Endothelial cell of umbilical vein (primary cell): ENCODE measurements at regions not wholly inside any gene's neighbourhood (a gene's known extent, or its start where the extent isn't known, plus 50 kb on each side); places are given as distances from the start of the nearest gene placed in this dataset.

Experiments
- BruUV-seq: library from RNA; stranded (reverse); fragments of 400-500 nt; replicated peaks from 2 replicates; lab custom pipeline; 2021; lab: Mats Ljungman, UMichigan
- CTCF ChIA-PET: fragments of 300-600, 350-600 bp; sonication (Branson Sonifier 250); formaldehyde crosslinking; loops from one replicate; lab custom pipeline; 2021; ENCODE audit warnings: antibody characterized with exemption, inconsistent platforms; lab: Charles Lee
- POLR2A ChIA-PET: fragments of 300-600, 350-600 bp; sonication (Branson Sonifier 250); formaldehyde crosslinking; loops from one replicate; lab custom pipeline; 2021; ENCODE audit warnings: antibody characterized with exemption, inconsistent platforms; lab: Charles Lee
- DNase-seq: peaks from one replicate; pipeline ENCODE4 v3.0.0-alpha.2; 2011; ENCODE audit warnings: low read depth, low spot score
- FAIRE-seq: peaks from 2 replicates; lab custom pipeline; 2011; peaks lifted over from hg19 to GRCh38; lab: Jason Lieb, UNC
- H2AFZ ChIP-seq: 2 replicates; pipeline ENCODE4 v1.6.0; 2012; ENCODE audit warnings: low read depth, low read length, control low read depth, inconsistent platforms
- H3K27ac ChIP-seq: 2 replicates; pipeline ENCODE4 v1.5.1; 2011; ENCODE audit warnings: low read depth, mild to moderate bottlenecking, control low read depth, low read length, moderate library complexity; ENCODE audit not compliant: insufficient read depth
- H3K27me3 ChIP-seq, 2 experiments: 2 replicates each; pipeline versions ENCODE4 v1.6.0 to v1.6.1; 2011; ENCODE audit warnings: low read length in 2 of 2, mixed read lengths in 1 of 2; ENCODE audit not compliant: control insufficient read depth in 2 of 2, insufficient read depth in 2 of 2
- H3K36me3 ChIP-seq, 2 experiments: 2 replicates in 1 of 2; 3 replicates in 1 of 2; pipeline ENCODE4 v1.5.1; 2011; ENCODE audit warnings: low read length in 2 of 2, mild to moderate bottlenecking in 1 of 2, moderate library complexity in 1 of 2; ENCODE audit not compliant: control insufficient read depth in 2 of 2, insufficient read depth in 2 of 2; ENCODE audit errors: extremely low read depth in 1 of 2
- H3K4me1 ChIP-seq: 3 replicates; pipeline ENCODE4 v1.5.1; 2011; ENCODE audit warnings: mild to moderate bottlenecking, low read length; ENCODE audit not compliant: control insufficient read depth, insufficient read depth; ENCODE audit errors: extremely low read depth
- H3K4me2 ChIP-seq: 2 replicates; pipeline ENCODE4 v1.6.1; 2011; ENCODE audit warnings: low read length, control low read depth, mixed read lengths; ENCODE audit not compliant: insufficient read depth
- H3K4me3 ChIP-seq, 3 experiments: fragments of 200-600 bp in 1 of 3; sonication (generic), shearing (Covaris generic) in 1 of 3; replicated peaks in 1 of 3; 2 replicates each; pipeline ENCODE4 v1.5.1; 2011 to 2016; ENCODE audit warnings: control low read depth in 3 of 3, low read length in 3 of 3, mild to moderate bottlenecking in 2 of 3, inconsistent platforms in 1 of 3, low read depth in 1 of 3, moderate library complexity in 1 of 3; ENCODE audit not compliant: insufficient read depth in 1 of 3
- H3K79me2 ChIP-seq: 2 replicates; pipeline ENCODE4 v1.6.0; 2012; ENCODE audit warnings: low read length, inconsistent platforms; ENCODE audit not compliant: control insufficient read depth, insufficient read depth
- H3K9ac ChIP-seq: replicated peaks from 2 replicates; pipeline ENCODE3; 2011; ENCODE audit warnings: low read length, control low read depth; ENCODE audit not compliant: insufficient read depth; ENCODE audit errors: extremely low read depth
- H3K9me1 ChIP-seq: replicated peaks from 3 replicates; pipeline ENCODE4 v1.6.0; 2011; ENCODE audit warnings: mild to moderate bottlenecking, low read length; ENCODE audit not compliant: control insufficient read depth, insufficient read depth; ENCODE audit errors: extremely low read depth
- H3K9me3 ChIP-seq: replicated peaks from 2 replicates; pipeline ENCODE4 v1.5.1; 2012; ENCODE audit warnings: low read length, inconsistent platforms; ENCODE audit not compliant: control insufficient read depth, insufficient read depth
- H4K20me1 ChIP-seq: replicated peaks from 2 replicates; pipeline ENCODE3; 2011; ENCODE audit warnings: mild to moderate bottlenecking, low read length; ENCODE audit not compliant: control insufficient read depth, insufficient read depth; ENCODE audit errors: extremely low read depth
- EZH2 ChIP-seq: IDR thresholded peaks from 2 replicates; pipeline ENCODE4 v1.6.1; 2012; ENCODE audit warnings: borderline replicate concordance, low read depth, mild to moderate bottlenecking, moderate library complexity, low read length, inconsistent platforms; ENCODE audit not compliant: severe bottlenecking
- FOS ChIP-seq: IDR thresholded peaks from 2 replicates; pipeline ENCODE4 v1.6.1; 2011; ENCODE audit warnings: mild to moderate bottlenecking, low read length, moderate library complexity, borderline replicate concordance; ENCODE audit not compliant: insufficient read depth
- GATA2 ChIP-seq: IDR thresholded peaks from 2 replicates; pipeline ENCODE4 v1.7.0; 2011; ENCODE audit warnings: low read depth, mild to moderate bottlenecking, moderate library complexity, mixed read lengths, low read length; ENCODE audit not compliant: insufficient read length, insufficient read depth
- JUN ChIP-seq: IDR thresholded peaks from 2 replicates; pipeline ENCODE4 v1.6.1; 2011; ENCODE audit warnings: borderline replicate concordance, low read depth; ENCODE audit not compliant: insufficient read length, insufficient read depth
- MYC ChIP-seq: IDR thresholded peaks from one replicate; pipeline ENCODE4 v1.6.1; 2011; ENCODE audit warnings: mild to moderate bottlenecking, low read depth, low read length
- POLR2A ChIP-seq: IDR thresholded peaks from 2 replicates; pipeline ENCODE4 v1.6.1; 2012; ENCODE audit warnings: low read depth, mild to moderate bottlenecking, control low read depth, low read length
- POLR2AphosphoS5 ChIP-seq: IDR thresholded peaks from 2 replicates; pipeline ENCODE4 v1.6.1; 2012; ENCODE audit warnings: low read depth, mild to moderate bottlenecking, control low read depth, low read length, moderate library complexity; ENCODE audit not compliant: insufficient read depth
- dilution Hi-C: fragments of 300-500 bp; cut with MboI; formaldehyde crosslinking; loops from one replicate; pipeline ENCODE4 v1.15.0; 2019; ENCODE audit warnings: low sequenced_read_pairs; ENCODE audit not compliant: extremely low pct_ligation_motif_present
- intact Hi-C: fragments of 100-400 bp; cut with micrococcal nuclease; formaldehyde crosslinking; loops from one replicate; pipeline ENCODE4 v1.10.0; 2022
- TF ChIP-seq, protein P1 (sequence below): IDR thresholded peaks from 2 replicates; pipeline ENCODE4 v1.6.1; 2011; ENCODE audit not compliant: insufficient read depth, insufficient read length

DNA sequence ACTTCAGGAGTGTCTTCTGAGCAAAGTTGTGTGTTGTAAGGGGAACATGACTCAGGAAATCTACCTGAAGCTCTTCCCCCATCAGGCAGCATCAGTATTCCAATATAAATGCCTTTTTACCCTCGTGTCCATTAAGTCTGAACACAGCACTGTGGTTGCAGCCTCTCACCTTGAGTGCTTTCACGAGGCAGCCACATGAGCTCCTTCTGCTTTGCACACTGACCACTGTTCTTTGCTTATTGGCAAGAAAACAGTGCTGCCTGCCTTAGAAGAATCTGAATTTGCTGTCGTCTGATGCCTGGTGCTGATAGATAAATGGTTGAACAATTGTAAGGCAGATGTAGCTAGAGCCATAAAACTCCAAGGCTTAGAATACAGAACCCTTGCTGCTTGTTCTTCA lies 139.6 kb upstream of the WDR1 start:
- dilution Hi-C loops (no loop called here), intact Hi-C loops (no loop called here)
- CTCF ChIA-PET = interaction anchor here (1.3 kb wide), 1 partner anchor 98 kb away, joined by 5 read pairs; no protein-coding TSS in a partner anchor
- TF ChIP-seq POLR2A (no peak), MYC (no peak), FOS (no peak), GATA2 (no peak), EZH2 (no peak), POLR2AphosphoS5 (no peak), JUN (no peak)
- Histone ChIP-seq H2AFZ (no peak overlapping the region), H3K27ac (no peak overlapping the region), H3K79me2 (no peaks in the 10 kb centered on the region), H3K9ac (no peak overlapping the region), H3K9me1 (no peaks in the 10 kb centered on the region), H3K4me3 (no peak overlapping the region), H3K9me3 (no peaks in the 10 kb centered on the region), H3K27me3 (no peaks in the 10 kb centered on the region), H3K4me2 (no peak overlapping the region), H4K20me1 (no peaks in the 10 kb centered on the region), H3K4me1 (no peaks in the 10 kb centered on the region), H3K36me3 (no peaks in the 10 kb centered on the region)
- POLR2A ChIA-PET = no interaction called here
- BruUV-seq = no TSS peak
- FAIRE-seq (no peak), DNase-seq (no peak)

DNA sequence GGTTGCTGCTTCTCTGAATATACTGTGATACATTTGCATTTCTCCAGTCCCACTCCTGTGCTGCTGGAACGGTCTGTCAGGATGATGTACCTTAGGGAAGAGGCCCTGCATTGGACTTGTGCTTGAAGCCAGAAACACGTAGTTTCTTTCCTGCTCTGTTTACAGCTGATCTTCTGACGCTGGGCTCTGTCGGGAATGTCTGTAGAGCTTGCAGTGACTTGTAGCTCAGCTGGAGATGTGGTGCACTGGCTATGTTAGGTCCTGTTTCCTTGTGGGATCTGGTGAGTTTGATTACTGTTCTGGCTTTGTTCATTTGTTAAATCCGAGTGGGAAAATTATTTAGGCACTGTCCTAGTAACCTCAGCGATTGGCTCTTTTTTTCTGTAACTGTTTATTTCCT lies 137.2 kb upstream of the WDR1 start:
- ChIA-PET CTCF (no interaction called here), POLR2A (no interaction called here)
- Histone ChIP-seq H2AFZ (no peak overlapping the region), H3K4me1 (no peaks in the 10 kb centered on the region), H3K36me3 (no peaks in the 10 kb centered on the region), H3K9me1 (no peaks in the 10 kb centered on the region), H3K27ac (no peak overlapping the region), H4K20me1 (no peaks in the 10 kb centered on the region), H3K9me3 (no peaks in the 10 kb centered on the region), H3K4me3 (no peak overlapping the region), H3K27me3 (no peaks in the 10 kb centered on the region), H3K9ac (no peak overlapping the region), H3K4me2 (no peak overlapping the region), H3K79me2 (no peaks in the 10 kb centered on the region)
- no peak for TF ChIP-seq POLR2A
- TF ChIP-seq, protein P1, sequence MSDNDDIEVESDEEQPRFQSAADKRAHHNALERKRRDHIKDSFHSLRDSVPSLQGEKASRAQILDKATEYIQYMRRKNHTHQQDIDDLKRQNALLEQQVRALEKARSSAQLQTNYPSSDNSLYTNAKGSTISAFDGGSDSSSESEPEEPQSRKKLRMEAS = no peak
- DNase-seq (no peak), FAIRE-seq (no peak)
- dilution Hi-C loops (no loop called here), intact Hi-C loops (no loop called here)
- no TSS peak for BruUV-seq
